ENCODE measurements at regions not wholly inside any gene's neighbourhood (a gene's known extent, or its start where the extent isn't known, plus 50 kb on each side); places are given as distances from the start of the nearest gene placed in this dataset.

DNA sequence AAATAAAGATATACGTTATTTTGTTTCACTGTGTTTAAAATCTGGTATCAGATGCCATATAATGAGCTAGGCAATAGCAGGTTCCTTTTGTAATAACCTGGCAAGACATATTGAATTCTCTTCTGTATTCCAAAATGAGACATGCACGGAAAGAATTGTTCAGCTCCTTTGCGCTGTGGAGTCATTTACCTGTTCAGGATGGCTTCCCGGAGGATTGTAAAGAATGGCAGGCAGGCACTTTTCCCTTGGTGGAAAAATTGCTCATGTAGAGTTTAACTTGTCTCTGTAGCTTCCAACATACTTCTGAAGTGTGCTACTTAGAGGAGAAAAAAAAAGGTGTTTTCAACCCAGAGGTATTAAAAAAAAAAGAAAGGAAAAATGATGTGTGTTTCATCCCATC lies 805.2 kb downstream of the GALC start:
- TF ChIP-seq POLR2A (IDR thresholded peaks at IDR 0.05) = no peak
- TF ChIP-seq, protein P1, sequence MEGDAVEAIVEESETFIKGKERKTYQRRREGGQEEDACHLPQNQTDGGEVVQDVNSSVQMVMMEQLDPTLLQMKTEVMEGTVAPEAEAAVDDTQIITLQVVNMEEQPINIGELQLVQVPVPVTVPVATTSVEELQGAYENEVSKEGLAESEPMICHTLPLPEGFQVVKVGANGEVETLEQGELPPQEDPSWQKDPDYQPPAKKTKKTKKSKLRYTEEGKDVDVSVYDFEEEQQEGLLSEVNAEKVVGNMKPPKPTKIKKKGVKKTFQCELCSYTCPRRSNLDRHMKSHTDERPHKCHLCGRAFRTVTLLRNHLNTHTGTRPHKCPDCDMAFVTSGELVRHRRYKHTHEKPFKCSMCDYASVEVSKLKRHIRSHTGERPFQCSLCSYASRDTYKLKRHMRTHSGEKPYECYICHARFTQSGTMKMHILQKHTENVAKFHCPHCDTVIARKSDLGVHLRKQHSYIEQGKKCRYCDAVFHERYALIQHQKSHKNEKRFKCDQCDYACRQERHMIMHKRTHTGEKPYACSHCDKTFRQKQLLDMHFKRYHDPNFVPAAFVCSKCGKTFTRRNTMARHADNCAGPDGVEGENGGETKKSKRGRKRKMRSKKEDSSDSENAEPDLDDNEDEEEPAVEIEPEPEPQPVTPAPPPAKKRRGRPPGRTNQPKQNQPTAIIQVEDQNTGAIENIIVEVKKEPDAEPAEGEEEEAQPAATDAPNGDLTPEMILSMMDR (IDR thresholded peaks at IDR 0.05) = no peak

All from body of pancreas (tissue), 4 donors.